BLaER1 treated with 17β-estradiol and CSF1 and Interleukin-3, amounts not matched to agents 10 nM and 100 nM (cell line): ENCODE measurements at regions not wholly inside any gene's neighbourhood (a gene's known extent, or its start where the extent isn't known, plus 50 kb on each side); places are given as distances from the start of the nearest gene placed in this dataset.

Source experiments
- H3K27ac ChIP-seq, 11 experiments: shearing (Covaris generic); formaldehyde crosslinking; 2 replicates each; pipeline ENCODE4 v1.8.1; 2022
- H3K27me3 ChIP-seq, 11 experiments: shearing (Covaris generic); formaldehyde crosslinking; 2 replicates each; pipeline ENCODE4 v1.8.1; 2022
- H3K36me3 ChIP-seq, 11 experiments: shearing (Covaris generic); formaldehyde crosslinking; 2 replicates each; pipeline ENCODE4 v1.8.1; 2022
- H3K4me1 ChIP-seq, 10 experiments: shearing (Covaris generic); formaldehyde crosslinking; 2 replicates each; pipeline ENCODE4 v1.8.1; 2022
- H3K4me2 ChIP-seq, 11 experiments: shearing (Covaris generic); formaldehyde crosslinking; 2 replicates each; pipeline ENCODE4 v1.8.1; 2022
- H3K4me3 ChIP-seq, 10 experiments: shearing (Covaris generic); formaldehyde crosslinking; 2 replicates each; pipeline ENCODE4 v1.8.1; 2022
- H3K9ac ChIP-seq, 11 experiments: shearing (Covaris generic); formaldehyde crosslinking; 2 replicates each; pipeline ENCODE4 v1.8.1; 2022
- H3K9me3 ChIP-seq, 11 experiments: shearing (Covaris generic); formaldehyde crosslinking; replicated peaks in 1 of 11; 2 replicates each; pipeline ENCODE4 v1.8.1; 2022
- H4K20me1 ChIP-seq, 11 experiments: shearing (Covaris generic); formaldehyde crosslinking; 2 replicates each; pipeline ENCODE4 v1.8.1; 2022
- Cebpa-rat ChIP-seq, 11 experiments: shearing (Covaris generic); IDR thresholded peaks; 2 replicates each; pipeline ENCODE4 v1.8.1; 2022

DNA sequence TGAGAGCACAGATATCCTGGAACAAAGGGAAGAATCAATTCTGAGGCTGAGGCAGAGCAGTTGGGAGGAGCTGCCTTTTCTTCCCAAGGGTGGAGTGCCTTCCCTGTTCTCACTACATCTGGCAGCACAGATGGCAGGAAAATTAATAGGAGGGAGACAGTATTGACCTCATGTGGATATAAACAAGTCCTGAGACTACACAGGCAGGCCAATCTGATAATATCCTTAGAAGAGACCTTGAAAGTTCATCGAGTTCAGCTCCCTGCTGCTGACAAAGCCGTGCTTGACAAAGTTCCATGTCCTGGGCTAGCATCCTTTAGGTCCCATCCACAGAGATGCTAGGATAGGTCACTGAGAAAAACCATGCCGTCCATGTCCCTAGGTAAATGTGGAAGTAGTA lies 1451.5 kb downstream of the EFNB2 start:
- Histone ChIP-seq H3K9me3 (no peaks in the 10 kb centered on the region), H3K27me3 (no peaks in the 10 kb centered on the region), H3K9ac (no peak overlapping the region), H3K36me3 (no peaks in the 10 kb centered on the region), H4K20me1 (no peaks in the 10 kb centered on the region), H3K4me1 (no peaks in the 10 kb centered on the region), H3K4me3 (no peak overlapping the region), H3K4me2 (no peak overlapping the region), H3K27ac (no peak overlapping the region)
- TF ChIP-seq Cebpa-rat (IDR thresholded peaks at IDR 0.05), result no peak

DNA sequence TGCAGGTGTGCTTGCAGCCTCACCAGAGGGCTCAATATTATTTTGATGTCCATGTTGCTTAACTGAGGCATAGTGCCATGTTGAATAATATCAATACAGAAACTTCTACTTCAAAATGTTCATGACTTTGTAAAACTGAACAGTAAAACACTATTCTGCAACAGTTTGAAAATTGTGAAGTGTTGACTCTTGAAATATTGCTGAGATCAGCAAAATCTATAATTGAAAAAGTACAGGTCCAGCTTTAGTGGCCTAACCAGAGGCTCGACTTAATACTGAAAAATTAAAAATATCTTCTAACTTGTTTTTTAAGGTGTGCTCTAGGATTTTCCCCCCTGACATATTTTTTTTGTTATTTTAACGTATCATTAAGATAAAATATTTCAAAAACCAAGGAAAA lies 1460.7 kb downstream of the EFNB2 start:
- Histone ChIP-seq H3K9me3 (no peaks in the 10 kb centered on the region), H3K4me1 (no peaks in the 10 kb centered on the region), H3K36me3 (no peaks in the 10 kb centered on the region), H3K4me2 (no peak overlapping the region), H3K4me3 (no peak overlapping the region), H3K9ac (no peak overlapping the region), H3K27me3 (no peaks in the 10 kb centered on the region), H3K27ac (no peak overlapping the region), H4K20me1 (no peaks in the 10 kb centered on the region)
- no peak for TF ChIP-seq Cebpa-rat (IDR thresholded peaks at IDR 0.05)

DNA sequence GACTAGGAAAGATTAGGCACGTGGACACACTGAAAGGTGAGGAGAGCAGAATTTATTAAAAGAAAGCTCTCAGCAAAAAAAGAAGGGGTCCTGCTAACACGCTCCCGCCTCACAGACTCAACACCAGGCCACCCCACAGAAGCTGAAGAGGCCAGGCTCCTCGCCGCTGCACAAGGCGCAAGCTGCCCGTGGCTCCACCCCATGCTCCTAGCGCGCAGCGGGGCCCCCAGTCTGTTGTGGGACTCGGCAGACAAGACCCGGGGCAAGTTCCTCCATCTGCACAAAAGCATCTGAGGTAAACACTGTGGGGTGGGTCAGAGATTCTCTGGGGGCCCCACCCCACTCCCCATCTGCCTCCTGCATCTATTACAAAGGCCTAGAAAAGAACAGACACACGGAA lies 1462.4 kb downstream of the EFNB2 start:
- H3K36me3 ChIP-seq, result no peaks in the 10 kb centered on the region
- H3K9me3 ChIP-seq, result no peaks in the 10 kb centered on the region
- H3K4me1 ChIP-seq, result no peaks in the 10 kb centered on the region
- H3K9ac ChIP-seq, result no peak overlapping the region
- no peak overlapping the region for H3K4me3 ChIP-seq
- no peaks in the 10 kb centered on the region for H3K27me3 ChIP-seq
- TF ChIP-seq Cebpa-rat (IDR thresholded peaks at IDR 0.05), result no peak
- H4K20me1 ChIP-seq, result no peaks in the 10 kb centered on the region
- H3K27ac ChIP-seq, result no peak overlapping the region
- no peak overlapping the region for H3K4me2 ChIP-seq

DNA sequence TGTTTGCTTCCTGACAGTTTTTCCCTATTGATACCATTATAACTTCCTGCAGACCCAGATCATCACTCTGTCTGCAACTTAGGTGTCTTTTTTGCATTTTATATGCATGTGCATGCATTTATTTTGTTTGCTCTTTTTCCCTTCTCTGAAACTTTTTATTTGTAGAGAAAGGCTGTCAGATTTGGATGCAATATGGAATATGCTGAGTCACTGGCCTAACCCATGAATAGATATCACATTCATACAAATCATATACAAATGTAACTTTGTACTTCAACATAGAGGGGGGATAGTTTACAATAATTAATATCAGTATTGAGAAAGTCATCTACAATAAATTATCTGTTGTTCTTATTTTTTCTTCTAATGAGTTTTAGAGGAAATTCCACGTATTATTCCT lies 1465.0 kb downstream of the EFNB2 start:
- no peaks in the 10 kb centered on the region for H3K36me3 ChIP-seq
- no peak overlapping the region for H3K9ac ChIP-seq
- no peak overlapping the region for H3K27ac ChIP-seq
- TF ChIP-seq Cebpa-rat (IDR thresholded peaks at IDR 0.05), result no peak
- no peaks in the 10 kb centered on the region for H3K9me3 ChIP-seq
- no peak overlapping the region for H3K4me2 ChIP-seq
- no peaks in the 10 kb centered on the region for H3K27me3 ChIP-seq
- no peak overlapping the region for H3K4me3 ChIP-seq
- no peaks in the 10 kb centered on the region for H3K4me1 ChIP-seq
- H4K20me1 ChIP-seq, result no peaks in the 10 kb centered on the region

DNA sequence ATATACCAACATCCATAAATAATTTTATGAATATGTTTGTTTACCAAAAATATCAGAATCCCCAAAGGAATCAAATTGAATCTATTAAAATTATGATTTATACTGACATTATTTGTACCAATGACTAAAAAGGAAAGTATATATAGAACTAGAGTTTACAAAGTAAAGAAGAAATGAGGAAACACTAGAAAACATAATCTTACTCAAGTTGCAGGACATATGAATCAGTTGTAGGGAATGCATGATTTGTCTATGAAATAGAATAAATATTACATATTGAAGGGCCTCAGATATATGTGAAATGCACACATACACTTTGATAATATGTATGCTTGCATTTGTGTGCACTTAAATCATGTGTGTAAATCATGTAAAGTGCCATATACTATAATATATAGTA lies 1466.4 kb downstream of the EFNB2 start:
- no peak for TF ChIP-seq Cebpa-rat (IDR thresholded peaks at IDR 0.05)
- Histone ChIP-seq H3K27ac (no peak overlapping the region), H3K9ac (no peak overlapping the region), H4K20me1 (no peaks in the 10 kb centered on the region), H3K4me3 (no peak overlapping the region), H3K4me2 (no peak overlapping the region), H3K4me1 (no peaks in the 10 kb centered on the region), H3K9me3 (no peaks in the 10 kb centered on the region), H3K36me3 (no peaks in the 10 kb centered on the region), H3K27me3 (no peaks in the 10 kb centered on the region)

DNA sequence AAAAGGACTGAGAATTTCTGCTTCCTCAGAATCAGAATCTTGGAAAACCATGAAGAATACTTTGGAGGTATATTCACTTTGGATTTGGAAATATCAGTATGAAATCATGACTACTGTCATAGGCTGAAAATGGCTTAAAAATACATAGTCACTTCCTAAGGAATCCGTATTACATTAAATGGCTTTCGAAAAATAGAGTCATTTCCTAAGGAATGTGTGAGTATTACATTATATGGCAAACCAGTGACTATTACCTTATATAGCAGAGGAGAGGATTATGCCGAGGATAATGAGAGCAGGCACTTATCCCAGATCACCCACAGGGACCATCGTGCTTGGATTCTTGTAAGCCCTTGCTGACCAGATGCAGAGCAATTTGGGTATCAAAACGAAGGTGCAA lies 1471.8 kb downstream of the EFNB2 start:
- Histone ChIP-seq H3K27ac (no peak overlapping the region), H3K4me3 (no peak overlapping the region), H3K36me3 (no peaks in the 10 kb centered on the region), H3K4me2 (no peak overlapping the region), H3K27me3 (no peaks in the 10 kb centered on the region), H3K9ac (no peak overlapping the region), H3K4me1 (no peaks in the 10 kb centered on the region), H3K9me3 (no peaks in the 10 kb centered on the region), H4K20me1 (no peaks in the 10 kb centered on the region)
- TF ChIP-seq Cebpa-rat (IDR thresholded peaks at IDR 0.05), result no peak

DNA sequence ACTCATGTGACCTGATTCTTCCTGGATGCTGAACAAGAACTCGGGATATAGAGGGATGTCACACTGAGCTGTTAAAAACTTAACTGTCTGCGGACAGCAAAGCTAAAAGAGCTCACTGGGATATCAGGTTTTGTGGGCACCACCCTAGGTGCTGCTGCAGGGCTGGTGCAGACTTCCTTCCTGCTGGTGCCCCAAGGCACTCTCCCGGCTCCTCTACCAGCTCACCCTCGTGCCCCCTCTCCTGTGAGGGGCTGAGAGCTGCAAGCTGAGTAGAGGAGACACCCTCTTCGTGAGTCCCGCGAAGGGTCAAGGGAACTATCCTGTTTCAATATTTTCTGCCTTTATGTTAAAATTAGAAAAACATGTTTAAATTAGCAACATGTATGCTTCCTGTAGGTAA lies 1475.7 kb downstream of the EFNB2 start:
- H3K9me3 ChIP-seq, result no peaks in the 10 kb centered on the region
- no peaks in the 10 kb centered on the region for H3K36me3 ChIP-seq

DNA sequence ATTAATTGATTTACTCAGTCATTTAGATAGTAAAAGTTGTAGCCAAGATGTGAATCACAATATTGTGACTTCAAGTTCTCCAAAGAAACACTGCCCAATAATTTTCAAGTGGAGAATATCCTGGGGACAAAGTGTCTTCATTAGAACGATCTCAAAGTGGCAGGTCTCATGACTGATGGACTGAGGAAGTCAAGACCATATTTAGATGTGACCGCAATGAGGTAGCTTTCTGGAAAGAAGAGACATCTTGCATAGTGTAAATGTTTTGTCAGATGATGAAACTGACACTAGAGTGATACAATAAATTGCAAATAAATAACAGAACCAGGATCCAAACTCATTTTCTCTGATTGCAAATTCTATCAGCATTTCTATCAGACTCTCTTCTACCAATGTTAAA lies 1476.9 kb downstream of the EFNB2 start:
- no peak for TF ChIP-seq Cebpa-rat (IDR thresholded peaks at IDR 0.05)
- no peaks in the 10 kb centered on the region for H3K27me3 ChIP-seq
- no peaks in the 10 kb centered on the region for H3K36me3 ChIP-seq
- H3K4me1 ChIP-seq, result no peaks in the 10 kb centered on the region
- H3K4me2 ChIP-seq, result no peak overlapping the region
- no peak overlapping the region for H3K27ac ChIP-seq
- no peak overlapping the region for H3K4me3 ChIP-seq
- H3K9me3 ChIP-seq, result no peaks in the 10 kb centered on the region
- H3K9ac ChIP-seq, result no peak overlapping the region
- H4K20me1 ChIP-seq, result no peaks in the 10 kb centered on the region

More for the DNA sequence above, 1475.7 kb downstream of the EFNB2 start:
- H3K4me1 ChIP-seq, result no peaks in the 10 kb centered on the region
- no peaks in the 10 kb centered on the region for H3K27me3 ChIP-seq
- no peaks in the 10 kb centered on the region for H4K20me1 ChIP-seq
- TF ChIP-seq Cebpa-rat (IDR thresholded peaks at IDR 0.05), result no peak
- no peak overlapping the region for H3K4me2 ChIP-seq
- H3K27ac ChIP-seq, result no peak overlapping the region
- no peak overlapping the region for H3K4me3 ChIP-seq
- no peak overlapping the region for H3K9ac ChIP-seq

DNA sequence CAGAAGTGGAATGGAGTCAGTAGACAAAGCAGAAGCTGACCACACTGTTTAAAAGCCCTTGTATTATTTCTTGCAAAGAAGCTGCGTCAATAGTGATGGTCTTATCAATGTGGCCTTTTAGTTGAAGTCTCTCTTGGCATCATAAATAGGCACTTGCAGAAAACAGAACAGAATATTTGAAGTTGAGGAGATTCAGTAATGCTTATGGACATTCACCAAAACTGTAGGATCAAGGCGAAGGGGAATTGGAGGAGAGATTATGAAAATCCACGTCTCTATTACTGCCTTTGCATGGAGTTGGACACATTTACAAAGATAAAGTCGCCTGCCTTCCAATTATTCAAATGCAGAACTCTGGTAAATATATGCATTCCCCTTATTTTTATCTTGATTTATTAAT lies 1482.8 kb downstream of the EFNB2 start:
- Histone ChIP-seq H3K4me2 (no peak overlapping the region), H3K9me3 (no peaks in the 10 kb centered on the region)

DNA sequence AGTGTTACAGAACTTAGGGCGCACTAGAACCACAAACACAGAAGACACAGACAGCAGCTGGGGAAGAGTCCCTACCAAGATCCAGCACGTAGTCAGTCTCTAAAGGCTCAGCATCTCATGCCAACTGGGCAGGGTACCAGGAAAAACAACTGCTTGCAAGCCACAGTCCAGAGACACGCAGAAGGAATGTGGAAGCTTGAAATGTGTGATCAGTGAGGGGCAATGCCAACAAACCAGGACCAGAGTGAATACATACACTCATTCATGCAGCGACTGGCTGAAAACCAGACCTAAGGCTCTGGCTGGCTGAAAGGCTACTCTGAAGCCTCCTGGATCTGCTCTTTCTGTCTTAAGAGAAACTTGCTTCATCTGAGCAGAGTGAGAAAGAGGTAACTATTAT lies 1484.8 kb downstream of the EFNB2 start:
- H3K4me1 ChIP-seq, result no peaks in the 10 kb centered on the region
- H3K4me2 ChIP-seq, result no peak overlapping the region

More for the DNA sequence above, 1482.8 kb downstream of the EFNB2 start:
- Histone ChIP-seq H3K27me3 (no peaks in the 10 kb centered on the region), H3K9ac (no peak overlapping the region), H4K20me1 (no peaks in the 10 kb centered on the region), H3K4me3 (no peak overlapping the region), H3K36me3 (no peaks in the 10 kb centered on the region), H3K4me1 (no peaks in the 10 kb centered on the region), H3K27ac (no peak overlapping the region)
- no peak for TF ChIP-seq Cebpa-rat (IDR thresholded peaks at IDR 0.05)

DNA sequence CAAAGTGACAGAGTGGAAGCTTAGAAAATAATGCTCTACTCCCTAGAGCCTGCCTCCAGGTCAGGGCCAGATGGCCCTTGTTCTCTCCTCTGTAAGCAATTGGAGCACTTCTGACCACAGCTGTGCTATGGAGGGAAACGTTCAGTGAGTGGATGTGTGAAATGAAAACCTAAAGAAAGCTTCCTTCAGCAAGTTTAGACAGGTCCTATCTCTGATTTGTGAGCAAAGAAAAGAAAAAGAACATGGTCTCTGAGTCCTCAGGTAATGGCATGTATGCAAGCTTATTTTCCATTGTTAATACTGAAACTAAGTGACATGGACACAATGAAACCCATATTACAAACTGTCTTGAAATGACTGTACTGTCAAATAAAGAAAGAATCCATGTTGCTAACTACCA lies 1486.8 kb downstream of the EFNB2 start:
- Histone ChIP-seq H3K4me3 (no peak overlapping the region), H3K9me3 (peaks cover 0 to 3% (median under 1%) of the 10 kb centered on the region in 11 experiments; a peak in 6 of 22 replicates), H3K4me1 (no peaks in the 10 kb centered on the region), H3K27ac (no peak overlapping the region), H3K4me2 (no peak overlapping the region), H3K27me3 (no peaks in the 10 kb centered on the region), H3K9ac (no peak overlapping the region), H3K36me3 (no peaks in the 10 kb centered on the region), H4K20me1 (no peaks in the 10 kb centered on the region)
- no peak for TF ChIP-seq Cebpa-rat (IDR thresholded peaks at IDR 0.05)

More for the DNA sequence above, 1484.8 kb downstream of the EFNB2 start:
- no peak for TF ChIP-seq Cebpa-rat (IDR thresholded peaks at IDR 0.05)
- Histone ChIP-seq H3K27ac (no peak overlapping the region), H4K20me1 (no peaks in the 10 kb centered on the region), H3K9me3 (no peaks in the 10 kb centered on the region), H3K9ac (no peak overlapping the region), H3K36me3 (no peaks in the 10 kb centered on the region), H3K4me3 (no peak overlapping the region), H3K27me3 (no peaks in the 10 kb centered on the region)
